H9 (cell line): ENCODE measurements at regions not wholly inside any gene's neighbourhood (a gene's known extent, or its start where the extent isn't known, plus 50 kb on each side); places are given as distances from the start of the nearest gene placed in this dataset.

Experiments
- DNase-seq: peaks from one replicate; pipeline ENCODE4 v3.0.0-alpha.2; 2017
- H2AFZ ChIP-seq: one replicate; pipeline ENCODE4 v1.6.1; 2013; ENCODE audit warnings: mild to moderate bottlenecking, low read length, control low read depth, moderate library complexity
- H2AK5ac ChIP-seq: 2 replicates; pipeline ENCODE4 v1.6.1; 2013; ENCODE audit warnings: low read length, control low read depth, mixed read lengths; ENCODE audit not compliant: insufficient read length
- H2BK120ac ChIP-seq: one replicate; pipeline ENCODE4 v1.6.1; 2013; ENCODE audit warnings: low read depth, mild to moderate bottlenecking, low read length, control low read depth, inconsistent platforms; ENCODE audit not compliant: poor library complexity, severe bottlenecking
- H2BK12ac ChIP-seq: 2 replicates; pipeline ENCODE4 v1.6.1; 2013; ENCODE audit warnings: low read length, control low read depth, mixed read lengths, low read depth; ENCODE audit not compliant: insufficient read length
- H2BK15ac ChIP-seq: 2 replicates; pipeline ENCODE4 v1.6.1; 2013; ENCODE audit warnings: low read depth, low read length, control low read depth
- H2BK20ac ChIP-seq: one replicate; pipeline ENCODE4 v1.6.1; 2013; ENCODE audit warnings: low read depth, mild to moderate bottlenecking, low read length, control low read depth, inconsistent platforms; ENCODE audit not compliant: poor library complexity, severe bottlenecking
- H2BK5ac ChIP-seq: 2 replicates; pipeline ENCODE4 v1.6.1; 2013; ENCODE audit warnings: low read length, control low read depth, mixed read lengths; ENCODE audit not compliant: insufficient read length
- H3K14ac ChIP-seq: 2 replicates; pipeline ENCODE4 v1.6.1; 2013; ENCODE audit warnings: low read length, control low read depth; ENCODE audit not compliant: insufficient read depth
- H3K18ac ChIP-seq: 2 replicates; pipeline ENCODE4 v1.6.1; 2013; ENCODE audit warnings: low read depth, mild to moderate bottlenecking, mixed read lengths, low read length, control low read depth; ENCODE audit not compliant: insufficient read length
- H3K23ac ChIP-seq: 2 replicates; pipeline ENCODE4 v1.6.1; 2013; ENCODE audit warnings: low read length, control low read depth, mixed read lengths, low read depth; ENCODE audit not compliant: insufficient read length
- H3K23me2 ChIP-seq: 2 replicates; pipeline ENCODE4 v1.6.1; 2013; ENCODE audit warnings: low read depth, mild to moderate bottlenecking, mixed read lengths, low read length, control low read depth; ENCODE audit not compliant: insufficient read length, poor library complexity, severe bottlenecking
- H3K27ac ChIP-seq: 2 replicates; pipeline ENCODE4 v1.5.1; 2013; ENCODE audit warnings: low read length, control low read depth, mixed read lengths, low read depth; ENCODE audit not compliant: insufficient read length
- H3K27me3 ChIP-seq: 2 replicates; pipeline ENCODE4 v1.6.1; 2013; ENCODE audit warnings: low read length, control low read depth, inconsistent platforms; ENCODE audit not compliant: insufficient read depth
- H3K4ac ChIP-seq: 2 replicates; pipeline ENCODE4 v1.6.1; 2013; ENCODE audit warnings: low read depth, mild to moderate bottlenecking, control low read depth, inconsistent platforms, low read length, moderate library complexity
- H3K4me1 ChIP-seq: 2 replicates; pipeline ENCODE4 v1.6.1; 2013; ENCODE audit warnings: low read length, control low read depth, inconsistent platforms; ENCODE audit not compliant: insufficient read depth
- H3K4me2 ChIP-seq: 2 replicates; pipeline ENCODE4 v1.6.1; 2013; ENCODE audit warnings: low read length, control low read depth, mixed read lengths; ENCODE audit not compliant: insufficient read length, insufficient read depth
- H3K56ac ChIP-seq: 2 replicates; pipeline ENCODE4 v1.6.1; 2013; ENCODE audit warnings: low read depth, mild to moderate bottlenecking, mixed read lengths, low read length, control low read depth; ENCODE audit not compliant: insufficient read length
- H3K79me1 ChIP-seq: 2 replicates; pipeline ENCODE4 v1.6.1; 2013; ENCODE audit warnings: low read depth, mild to moderate bottlenecking, moderate library complexity, low read length, control low read depth, inconsistent platforms; ENCODE audit not compliant: insufficient read depth, poor library complexity, severe bottlenecking
- H3K79me2 ChIP-seq: 2 replicates; pipeline ENCODE4 v1.6.1; 2013; ENCODE audit warnings: low read length, control low read depth, inconsistent platforms; ENCODE audit not compliant: insufficient read depth
- H3K9ac ChIP-seq: 2 replicates; pipeline ENCODE4 v1.6.1; 2013; ENCODE audit warnings: low read length, control low read depth, mixed read lengths; ENCODE audit not compliant: insufficient read length; ENCODE audit errors: extremely low read depth
- H3K9me3 ChIP-seq: one replicate; pipeline ENCODE4 v1.6.1; 2013; ENCODE audit warnings: low read depth, low read length, inconsistent platforms; ENCODE audit not compliant: control insufficient read depth
- H3T11ph ChIP-seq: one replicate; pipeline ENCODE4 v1.6.1; 2013; ENCODE audit warnings: mild to moderate bottlenecking, low read length, control low read depth, inconsistent platforms
- H4K20me1 ChIP-seq: one replicate; pipeline ENCODE4 v1.6.1; 2013; ENCODE audit not compliant: control insufficient read depth, insufficient read length, insufficient read depth
- H4K5ac ChIP-seq: 2 replicates; pipeline ENCODE4 v1.6.1; 2013; ENCODE audit warnings: low read depth, mild to moderate bottlenecking, mixed read lengths, low read length, control low read depth; ENCODE audit not compliant: insufficient read length
- H4K8ac ChIP-seq: replicated peaks from 2 replicates; pipeline ENCODE4 v1.6.1; 2013; ENCODE audit warnings: low read length, control low read depth, mixed read lengths, low read depth; ENCODE audit not compliant: insufficient read length
- H4K91ac ChIP-seq: 2 replicates; pipeline ENCODE4 v1.6.1; 2013; ENCODE audit warnings: low read depth, mild to moderate bottlenecking, moderate library complexity, mixed read lengths, low read length, control low read depth; ENCODE audit not compliant: insufficient read length
- H3K27ac Mint-ChIP-seq, 3 experiments: 2 replicates in 2 of 3; 3 replicates in 1 of 3; pipeline ENCODE4 v1.8.0; 2020 to 2021; ENCODE audit warnings: mixed read lengths in 3 of 3, mild to moderate bottlenecking in 1 of 3, moderate library complexity in 1 of 3
- H3K27me3 Mint-ChIP-seq: 2 replicates; pipeline ENCODE4 v1.8.0; 2021; ENCODE audit warnings: low read depth, mild to moderate bottlenecking, moderate library complexity, mixed read lengths
- H3K36me3 Mint-ChIP-seq, 3 experiments: 2 replicates in 2 of 3; 3 replicates in 1 of 3; pipeline ENCODE4 v1.8.0; 2020 to 2021; ENCODE audit warnings: low read depth in 3 of 3, mixed read lengths in 3 of 3; ENCODE audit not compliant: insufficient read depth in 1 of 3
- H3K4me1 Mint-ChIP-seq, 2 experiments: 2 replicates each; pipeline ENCODE4 v1.8.0; 2020; ENCODE audit warnings: mixed read lengths in 2 of 2
- H3K4me3 Mint-ChIP-seq, 2 experiments: 2 replicates in 1 of 2; 3 replicates in 1 of 2; pipeline ENCODE4 v1.8.0; 2020 to 2021; ENCODE audit warnings: mild to moderate bottlenecking in 2 of 2, mixed read lengths in 2 of 2, moderate library complexity in 1 of 2
- H3K9me3 Mint-ChIP-seq, 2 experiments: 2 replicates in 1 of 2; 3 replicates in 1 of 2; pipeline ENCODE4 v1.8.0; 2020; ENCODE audit warnings: mild to moderate bottlenecking in 2 of 2, mixed read lengths in 2 of 2, moderate library complexity in 1 of 2
- CTCF ChIP-seq: fragments of 200-600 bp; sonication (generic); conservative IDR thresholded peaks from 3 replicates; pipeline ENCODE4 v1.8.0; 2021; ENCODE audit warnings: antibody characterized with exemption, mild to moderate bottlenecking
- WGBS: extraction: QIAGEN DNeasy Blood & Tissue Kit; methylation state at CpG from one replicate; pipeline ENCODE4 v1.1.7; 2013; ENCODE audit warnings: missing lambda C conversion rate, low lambda C conversion rate, mixed read lengths; ENCODE audit not compliant: insufficient read length; ENCODE audit errors: extremely low coverage; 5-methylcytosine and 5-hydroxymethylcytosine counted together

GRCh38 chr5:92574023-92574422 lies 1007.0 kb downstream of the NR2F1-AS1 start:
- Histone ChIP-seq H3K79me1 (no peaks in the 10 kb centered on the region), H4K91ac (no peak overlapping the region), H2BK120ac (no peak overlapping the region), H3K9me3 (no peaks in the 10 kb centered on the region), H3K23ac (no peak overlapping the region), H3K9ac (no peak overlapping the region), H2AK5ac (no peak overlapping the region), H3K56ac (no peak overlapping the region), H3K4ac (no peak overlapping the region), H3K79me2 (no peaks in the 10 kb centered on the region), H3K27me3 (no peaks in the 10 kb centered on the region), H4K20me1 (no peaks in the 10 kb centered on the region), H3K14ac (no peak overlapping the region), H3K4me1 (no peaks in the 10 kb centered on the region), H3K4me2 (no peak overlapping the region), H2BK12ac (no peak overlapping the region), H2AFZ (no peak overlapping the region), H3K27ac (no peak overlapping the region), H3K18ac (no peak overlapping the region), H4K5ac (no peak overlapping the region), H2BK5ac (no peak overlapping the region), H3T11ph (no peak overlapping the region), H2BK20ac (no peak overlapping the region), H4K8ac (no peak overlapping the region), H2BK15ac (no peak overlapping the region), H3K23me2 (no peaks in the 10 kb centered on the region)
- TF ChIP-seq CTCF: no peak
- no peak for DNase-seq
- Mint-ChIP-seq H3K4me3 (no peak overlapping the region), H3K4me1 (no peaks in the 10 kb centered on the region), H3K36me3 (no peaks in the 10 kb centered on the region), H3K9me3 (no peaks in the 10 kb centered on the region), H3K27me3 (no peaks in the 10 kb centered on the region), H3K27ac (no peak overlapping the region)
- WGBS: no CpG with 5 or more reads among the region's 3 CpGs
